NOMO-1 treated with DMSO at 0.1 percent for 48 hours (cell line): ENCODE measurements at regions not wholly inside any gene's neighbourhood (a gene's known extent, or its start where the extent isn't known, plus 50 kb on each side); places are given as distances from the start of the nearest gene placed in this dataset.
"Not testable (repeated sequence)": the region's sequence is repeated elsewhere in the genome, so short reads cannot be mapped to it uniquely, and the experiment has no call there.

ENCODE experiments used
- DNase-seq: peaks from one replicate; lab custom pipeline; 2025; ENCODE audit not compliant: unreplicated experiment; lab: John Stamatoyannopoulos, UW

DNA sequence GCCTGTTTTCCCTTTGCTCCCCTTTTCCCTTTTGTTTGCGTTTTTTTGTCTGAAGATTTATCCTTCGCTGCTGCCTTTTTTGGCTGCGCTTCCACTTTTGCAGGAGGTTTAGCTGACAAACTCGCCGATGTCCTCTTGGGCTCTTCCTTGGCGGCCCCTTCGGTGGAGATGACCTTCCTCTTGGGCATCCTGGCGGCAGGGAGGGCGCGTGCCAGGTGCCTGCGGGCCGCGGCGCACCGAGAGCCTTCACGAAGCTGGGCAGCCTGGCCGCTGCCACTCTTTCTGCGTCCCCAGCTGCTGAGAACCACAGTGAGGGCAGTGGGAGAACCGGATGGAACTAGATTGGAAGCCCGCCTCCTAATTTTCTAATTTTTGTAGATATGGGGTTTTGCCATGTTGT is 197.1 kb upstream of the C2CD4B start:
- DNase-seq, result no peak

GRCh38 chr15:62362608-62363007 is 197.5 kb upstream of the C2CD4B start:
- peak; percentile 51 for DNase-seq

- DNase-seq, result no peak
These were observed 198.8 kb upstream of the C2CD4B start for GRCh38 chr15:62363913-62364312.

- DNase-seq, result no peak
These were observed 200.8 kb upstream of the C2CD4B start for GRCh38 chr15:62365795-62366442.

DNA sequence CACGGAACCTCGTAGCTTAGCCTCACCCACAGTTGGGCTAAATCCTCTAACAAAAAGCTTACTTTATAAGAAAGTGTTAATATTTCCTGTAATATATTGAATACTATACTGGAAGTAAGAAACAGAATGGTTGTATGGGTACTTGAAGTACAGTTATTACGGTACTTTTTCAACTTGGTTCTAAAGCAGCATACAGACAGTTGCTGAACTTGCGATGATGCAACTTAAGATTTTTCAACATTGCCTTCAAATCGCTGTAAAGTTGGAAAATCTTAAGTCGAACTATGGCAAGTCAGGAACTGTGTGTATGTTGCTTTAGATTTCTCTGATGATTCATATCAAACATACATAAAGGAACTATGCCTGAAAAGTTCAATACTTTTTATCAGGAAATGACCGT is 204.4 kb upstream of the C2CD4B start:
- DNase-seq, result peak; percentile 20

DNA sequence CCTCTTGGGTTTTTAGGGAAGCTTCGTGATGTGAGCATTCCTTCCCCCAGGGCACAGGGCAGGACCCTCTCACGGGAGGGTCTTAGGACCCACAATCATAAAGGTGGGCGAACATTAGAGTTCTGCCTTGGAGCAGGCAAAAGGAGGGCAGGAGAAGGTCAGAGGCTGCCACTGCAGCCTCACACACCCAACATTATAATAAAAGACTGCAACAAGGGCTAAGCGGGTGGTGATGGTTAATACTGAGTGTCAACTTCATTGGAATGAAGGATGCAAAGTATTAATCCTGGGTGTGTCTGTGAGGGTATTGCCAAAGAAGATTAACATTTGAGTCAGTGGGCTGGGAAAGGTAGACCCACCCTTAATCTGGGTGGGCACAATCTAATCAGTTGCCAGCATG is 206.6 kb upstream of the C2CD4B start:
- not testable (repeated sequence) for DNase-seq

GRCh38 chr15:62377736-62378480 is 212.8 kb upstream of the C2CD4B start:
- no peak for DNase-seq

- DNase-seq, result no peak
These were observed 213.8 kb upstream of the C2CD4B start for GRCh38 chr15:62378772-62379498.

- DNase-seq, result no peak
These were observed 214.9 kb upstream of the C2CD4B start for GRCh38 chr15:62380011-62380410.

- DNase-seq, result no peak
These were observed 217.0 kb upstream of the C2CD4B start for GRCh38 chr15:62382046-62382445.

DNA sequence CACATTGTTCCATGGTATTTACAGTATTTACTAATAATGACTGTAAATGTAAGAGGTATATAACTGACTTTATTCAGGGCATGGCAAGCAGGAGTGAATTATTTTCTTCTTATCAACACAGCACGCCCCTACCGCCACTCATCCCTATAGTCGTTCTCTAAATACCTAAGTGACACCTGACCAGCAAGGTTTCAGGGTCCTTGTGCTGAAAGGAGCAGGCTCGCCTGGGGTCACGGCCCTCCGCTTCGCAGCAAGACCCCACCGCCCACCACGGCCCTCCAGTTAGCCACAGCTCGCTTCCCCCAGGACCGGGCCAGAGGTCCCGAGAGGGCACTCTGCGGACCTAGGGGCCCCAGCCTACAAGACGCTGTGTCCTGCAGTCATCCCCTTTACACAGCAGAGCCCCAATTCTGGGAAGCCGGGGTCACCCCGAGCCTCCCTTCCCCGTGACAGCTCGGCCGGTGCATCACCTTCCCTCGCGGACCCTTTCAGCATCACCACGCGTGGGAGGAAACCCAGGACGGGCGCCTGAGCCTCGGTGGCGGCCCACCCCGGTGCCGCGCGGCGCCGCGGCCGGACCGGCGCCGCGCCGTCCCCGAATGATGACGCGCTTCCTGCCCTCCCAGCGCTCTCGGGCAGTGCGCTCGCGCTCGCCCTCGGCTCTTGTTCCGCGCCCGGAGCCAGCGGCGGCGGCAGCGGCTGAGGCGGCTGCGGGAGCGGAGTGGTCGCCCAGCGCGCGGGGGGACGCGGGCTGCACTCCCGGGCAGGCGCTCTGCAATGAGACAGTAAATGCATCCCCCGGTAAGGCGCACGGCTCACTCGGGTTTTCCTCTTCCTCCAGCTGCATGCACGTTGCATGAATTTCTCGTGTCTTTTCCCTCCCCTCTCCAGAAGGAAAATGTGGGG is 225.1 kb upstream of the C2CD4B start, which contains the start of gene TLN2:
Gene TLN2, plus strand, starts transcription at position 666 of the 906 bp plus-strand sequence.
- DNase-seq, result peak; percentile 39

DNA sequence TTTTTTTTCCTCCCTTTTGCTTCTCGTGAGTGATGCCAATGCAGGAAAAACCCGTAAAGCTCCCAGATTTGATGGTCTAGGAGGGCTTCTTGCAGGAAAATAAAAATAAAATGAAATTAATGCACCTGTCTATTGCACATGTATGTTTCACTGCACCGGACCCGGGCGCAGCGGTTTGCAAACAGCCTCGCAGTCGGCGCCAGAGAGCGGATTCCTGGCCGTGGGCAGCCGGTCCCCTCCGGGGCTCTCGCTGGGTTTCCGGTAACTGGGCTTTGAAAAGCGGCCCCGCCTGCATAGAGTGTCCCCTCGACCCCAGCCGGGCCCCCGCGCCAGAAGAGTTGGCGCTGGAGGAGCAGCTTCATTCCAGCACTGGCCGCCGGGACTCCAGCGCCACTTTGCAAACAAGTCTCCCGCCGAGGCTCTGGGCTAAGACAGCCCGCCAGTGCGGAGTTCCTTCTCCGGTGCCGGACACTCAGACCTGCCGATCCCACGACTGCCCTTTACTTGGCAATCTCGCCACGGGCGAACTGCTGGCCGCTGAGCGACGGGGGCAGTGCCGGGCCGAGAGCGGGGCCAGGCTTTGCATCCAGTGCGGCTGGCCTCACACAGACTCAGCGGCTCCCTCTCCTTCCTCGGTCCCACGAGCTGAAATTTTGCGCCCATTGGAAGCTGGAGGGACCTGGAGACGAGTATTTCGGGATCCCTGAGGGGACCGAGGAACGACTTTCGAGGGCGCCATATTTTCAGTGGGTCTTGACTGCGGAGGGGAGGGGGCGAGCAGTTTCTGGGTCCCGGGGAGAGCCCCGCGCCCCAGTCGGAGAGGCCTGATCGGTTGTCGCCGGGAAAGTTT is 225.9 kb upstream of the C2CD4B start:
- no peak for DNase-seq

DNA sequence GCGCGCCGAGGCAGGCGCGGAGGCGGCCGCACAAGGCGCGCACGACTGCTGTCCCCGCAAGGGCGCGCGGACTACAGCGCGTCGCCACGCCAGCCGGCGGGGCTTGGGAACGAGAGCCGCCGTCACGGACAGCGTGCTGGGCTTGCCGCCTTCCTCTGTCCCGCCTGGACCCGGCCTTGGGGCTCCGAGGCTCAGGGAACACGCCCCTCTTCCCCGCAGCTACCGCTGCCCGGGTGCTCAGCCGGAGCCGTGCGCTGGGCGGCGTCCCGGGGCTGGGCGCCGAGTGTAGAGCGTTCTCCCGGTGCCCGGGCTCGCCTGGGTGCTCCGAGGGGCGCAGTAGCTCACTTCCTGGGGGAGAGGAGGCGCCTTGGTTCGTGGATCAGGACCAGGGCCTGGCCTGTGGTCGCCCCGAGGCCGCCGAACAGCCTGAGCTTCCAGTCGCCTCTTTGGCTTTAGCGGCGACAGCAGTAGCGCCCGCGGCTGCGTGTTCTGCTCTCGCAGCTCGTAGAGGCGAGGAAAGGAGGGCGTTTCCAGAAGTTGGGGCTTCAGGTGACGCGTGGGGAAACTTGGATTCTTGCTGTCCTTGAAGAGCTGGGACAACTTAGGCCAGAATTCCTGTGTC is 226.7 kb upstream of the C2CD4B start:
- DNase-seq, result no peak

DNA sequence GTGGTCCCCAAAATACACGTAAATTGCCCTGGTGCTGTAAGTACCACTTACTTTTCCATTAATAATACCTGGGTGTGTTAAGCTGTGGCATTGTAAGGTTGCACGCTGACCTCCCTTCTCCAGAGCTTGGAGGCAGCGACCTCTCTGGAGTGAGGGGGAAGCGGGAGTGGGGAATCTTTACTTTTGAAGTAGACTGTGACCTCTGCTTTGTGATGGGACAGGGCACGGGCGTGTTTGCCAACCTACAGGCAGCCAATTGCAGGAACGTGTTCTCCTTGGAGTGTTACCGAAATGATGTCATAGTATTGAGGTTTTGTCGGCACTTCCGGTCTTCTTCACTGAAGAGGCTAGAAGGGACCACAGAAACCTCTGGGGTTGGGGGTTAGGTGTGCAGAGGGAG is 227.3 kb upstream of the C2CD4B start:
- no peak for DNase-seq

- no peak for DNase-seq
These were observed 228.1 kb upstream of the C2CD4B start for GRCh38 chr15:62393196-62393595.

- DNase-seq, result no peak
These were observed 229.0 kb upstream of the C2CD4B start for GRCh38 chr15:62394079-62394478.

DNA sequence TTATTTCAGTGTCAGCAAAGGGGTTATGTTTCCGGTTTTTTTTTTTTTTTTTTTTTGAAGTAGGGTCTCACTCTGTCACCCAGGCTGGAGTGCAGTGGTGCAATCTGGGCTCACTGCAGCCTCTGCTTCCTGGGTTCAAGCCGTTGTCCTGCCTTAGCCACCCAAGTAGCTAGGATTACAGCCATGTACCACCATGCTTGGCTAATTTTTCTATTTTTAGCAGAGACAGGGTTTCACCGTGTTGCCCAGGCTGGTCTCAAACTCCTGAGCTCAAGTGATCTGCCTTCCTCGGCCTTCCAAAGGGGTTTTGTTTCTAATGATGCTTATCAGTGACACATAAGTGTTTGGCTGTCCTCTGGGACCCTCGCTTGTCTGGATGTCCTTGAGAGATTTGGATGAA is 235.7 kb upstream of the C2CD4B start:
- no peak for DNase-seq

- DNase-seq, result no peak
These were observed 237.6 kb upstream of the C2CD4B start for GRCh38 chr15:62402687-62403086.

DNA sequence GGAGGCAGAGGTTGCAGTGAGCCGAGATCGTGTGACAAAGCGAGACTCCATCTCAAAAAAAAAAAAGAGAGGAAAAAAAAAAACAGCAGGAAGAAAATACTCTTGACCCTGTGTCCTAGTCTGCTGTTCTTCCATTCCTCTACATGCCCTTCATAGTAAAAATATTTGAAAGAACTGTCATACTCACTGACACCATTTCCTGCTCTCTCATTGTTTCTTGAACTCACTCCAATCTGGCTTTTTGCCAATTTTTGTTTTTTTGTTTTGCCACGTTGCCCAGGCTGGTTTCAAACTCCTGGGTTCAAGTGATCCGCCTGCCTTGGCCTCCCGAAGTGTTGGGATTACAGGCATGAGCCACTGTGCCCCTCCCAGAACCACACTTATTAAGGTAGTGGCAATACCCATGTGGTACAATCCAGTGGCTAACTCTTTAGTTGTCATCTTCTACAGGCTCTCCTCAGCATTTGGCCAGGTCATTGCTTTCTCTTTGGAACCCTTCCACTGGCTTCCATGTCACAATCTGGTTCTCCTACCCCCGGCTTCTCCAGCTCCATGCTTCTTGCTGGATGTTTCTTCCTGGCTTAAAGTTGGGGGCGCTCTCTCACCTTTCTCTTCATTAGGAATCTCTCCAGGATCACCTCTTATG is 238.2 kb upstream of the C2CD4B start:
- DNase-seq, result no peak
